ENCODE measurements at regions not wholly inside any gene's neighbourhood (a gene's known extent, or its start where the extent isn't known, plus 50 kb on each side); places are given as distances from the start of the nearest gene placed in this dataset.
"Not testable (repeated sequence)": the region's sequence is repeated elsewhere in the genome, so short reads cannot be mapped to it uniquely, and the experiment has no call there.

- no peak for TF ChIP-seq ZFX (IDR thresholded peaks at IDR 0.05)
- TF ChIP-seq, protein P1, sequence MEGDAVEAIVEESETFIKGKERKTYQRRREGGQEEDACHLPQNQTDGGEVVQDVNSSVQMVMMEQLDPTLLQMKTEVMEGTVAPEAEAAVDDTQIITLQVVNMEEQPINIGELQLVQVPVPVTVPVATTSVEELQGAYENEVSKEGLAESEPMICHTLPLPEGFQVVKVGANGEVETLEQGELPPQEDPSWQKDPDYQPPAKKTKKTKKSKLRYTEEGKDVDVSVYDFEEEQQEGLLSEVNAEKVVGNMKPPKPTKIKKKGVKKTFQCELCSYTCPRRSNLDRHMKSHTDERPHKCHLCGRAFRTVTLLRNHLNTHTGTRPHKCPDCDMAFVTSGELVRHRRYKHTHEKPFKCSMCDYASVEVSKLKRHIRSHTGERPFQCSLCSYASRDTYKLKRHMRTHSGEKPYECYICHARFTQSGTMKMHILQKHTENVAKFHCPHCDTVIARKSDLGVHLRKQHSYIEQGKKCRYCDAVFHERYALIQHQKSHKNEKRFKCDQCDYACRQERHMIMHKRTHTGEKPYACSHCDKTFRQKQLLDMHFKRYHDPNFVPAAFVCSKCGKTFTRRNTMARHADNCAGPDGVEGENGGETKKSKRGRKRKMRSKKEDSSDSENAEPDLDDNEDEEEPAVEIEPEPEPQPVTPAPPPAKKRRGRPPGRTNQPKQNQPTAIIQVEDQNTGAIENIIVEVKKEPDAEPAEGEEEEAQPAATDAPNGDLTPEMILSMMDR (conservative IDR thresholded peaks at IDR 0.05) = no peak
- H3K27ac ChIP-seq = no peak overlapping the region
Observed at GRCh38 chr4:175335331-175335730, 417.2 kb downstream of the ADAM29 start.

GRCh38 chr4:175336570-175336969, 418.4 kb downstream of the ADAM29 start:
- H3K27ac ChIP-seq = not testable (repeated sequence)

GRCh38 chr4:175339100-175339707, 421.0 kb downstream of the ADAM29 start:
- H3K27ac ChIP-seq = no peak overlapping the region
- TF ChIP-seq, protein P1 (conservative IDR thresholded peaks at IDR 0.05) = no peak
- TF ChIP-seq ZFX (IDR thresholded peaks at IDR 0.05) = no peak

DNA sequence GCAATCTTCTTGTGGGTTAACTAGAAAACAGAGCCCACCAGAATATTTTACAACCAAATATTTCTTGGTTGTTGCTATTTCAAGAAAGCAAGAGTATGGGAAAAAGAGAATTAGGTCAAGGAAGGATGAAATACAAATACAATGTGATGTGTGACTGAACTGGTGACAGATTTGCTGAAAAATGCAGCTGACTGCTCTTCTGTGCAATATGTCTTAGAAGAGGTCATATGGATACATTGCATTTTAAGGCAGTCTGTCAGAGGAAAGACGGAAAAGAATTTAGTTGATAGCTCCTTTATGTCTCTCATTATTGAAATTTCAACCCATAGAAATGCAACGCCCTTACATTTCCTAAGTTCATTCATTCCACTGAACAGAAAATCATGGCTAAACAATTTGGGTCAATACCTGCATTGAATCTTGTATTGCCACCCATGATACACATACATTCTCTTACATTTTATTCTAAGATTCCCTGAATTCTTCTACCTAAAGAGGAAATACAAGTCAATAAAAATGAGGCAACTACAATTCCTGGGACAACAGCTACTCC, 423.1 kb downstream of the ADAM29 start:
- TF ChIP-seq, protein P1 (conservative IDR thresholded peaks at IDR 0.05) = no peak
- no peak for TF ChIP-seq ZFX (IDR thresholded peaks at IDR 0.05)
- H3K27ac ChIP-seq = no peak overlapping the region

GRCh38 chr4:175346376-175346775, 428.2 kb downstream of the ADAM29 start:
- H3K27ac ChIP-seq = no peak overlapping the region
- no peak for TF ChIP-seq ZFX (IDR thresholded peaks at IDR 0.05)
- TF ChIP-seq, protein P1 (conservative IDR thresholded peaks at IDR 0.05) = no peak

DNA sequence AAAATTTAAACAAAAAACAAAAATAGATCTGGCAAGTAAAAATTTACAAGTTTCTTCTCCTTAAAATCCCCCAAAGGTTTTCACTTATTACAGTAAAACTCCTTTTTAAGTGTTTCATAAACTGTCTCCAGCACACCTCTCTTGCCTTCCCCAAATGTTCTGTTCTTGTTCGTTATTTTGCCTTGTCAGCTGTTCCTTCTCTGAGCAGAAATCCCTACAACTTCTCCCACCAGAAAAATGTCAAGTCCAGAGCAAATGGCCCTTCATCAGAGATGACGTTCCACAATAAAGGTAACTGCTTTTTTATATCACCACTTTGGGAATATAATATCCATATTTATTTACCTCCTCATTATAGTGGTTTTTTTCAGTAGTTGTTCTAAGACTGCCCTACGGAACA, 432.1 kb downstream of the ADAM29 start:
- no peak for TF ChIP-seq ZFX (IDR thresholded peaks at IDR 0.05)
- TF ChIP-seq, protein P1 (conservative IDR thresholded peaks at IDR 0.05) = no peak
- H3K27ac ChIP-seq = no peak overlapping the region

DNA sequence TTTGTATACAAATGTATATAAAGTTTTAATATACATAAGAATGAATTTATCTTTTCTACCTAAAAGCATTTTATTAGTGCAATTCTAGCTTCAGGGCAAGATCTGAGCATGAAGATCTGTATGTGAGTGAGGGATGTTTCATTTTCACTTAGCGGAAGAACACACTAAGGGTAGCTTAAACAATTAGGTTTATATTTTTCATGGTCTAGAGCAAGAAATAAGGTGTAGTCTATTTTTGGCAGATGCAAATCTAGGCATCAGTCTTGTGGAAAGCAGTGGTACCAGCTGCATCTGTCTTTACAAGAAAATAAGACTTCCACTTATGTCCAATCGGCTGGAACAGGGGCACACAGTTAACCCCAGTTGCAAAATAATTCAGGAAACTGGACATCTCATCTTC, 433.3 kb downstream of the ADAM29 start:
- TF ChIP-seq, protein P1 (conservative IDR thresholded peaks at IDR 0.05) = no peak
- no peak for TF ChIP-seq ZFX (IDR thresholded peaks at IDR 0.05)
- no peak overlapping the region for H3K27ac ChIP-seq

DNA sequence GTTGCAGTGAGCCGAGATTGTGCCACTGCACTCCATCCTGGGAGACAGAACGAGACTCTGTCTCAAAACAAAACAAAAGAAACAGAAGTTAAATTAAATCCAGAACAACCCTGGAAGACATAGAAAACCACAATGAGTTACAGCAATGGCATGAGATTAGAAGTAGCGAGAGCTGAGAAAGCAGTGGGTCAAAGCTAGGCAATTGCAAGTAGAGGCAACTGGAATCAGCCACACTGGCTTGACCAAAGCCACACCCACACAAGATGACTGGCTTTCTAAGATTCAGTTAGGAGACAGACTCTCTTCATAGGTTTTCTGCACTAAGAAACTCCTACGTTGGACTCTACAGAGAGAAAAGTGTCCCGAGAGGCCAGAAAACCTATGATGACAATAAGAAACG, 443.0 kb downstream of the GPM6A start:
- H3K27ac ChIP-seq = no peak overlapping the region
- TF ChIP-seq, protein P1 (conservative IDR thresholded peaks at IDR 0.05) = no peak
- TF ChIP-seq ZFX (IDR thresholded peaks at IDR 0.05) = no peak
